H1 (cell line): ENCODE measurements at regions not wholly inside any gene's neighbourhood (a gene's known extent, or its start where the extent isn't known, plus 50 kb on each side); places are given as distances from the start of the nearest gene placed in this dataset.

Experiments used
- ATF2 ChIP-seq: IDR thresholded peaks from 2 replicates; pipeline ENCODE4 v1.6.1; 2012; ENCODE audit warnings: low read length, inconsistent platforms
- BCL11A ChIP-seq, 2 experiments: IDR thresholded peaks; one replicate each; pipeline ENCODE4 v1.6.1; 2011; ENCODE audit warnings: low read depth in 2 of 2, low read length in 2 of 2, mild to moderate bottlenecking in 2 of 2
- CHD7 ChIP-seq: fragments of 300-600 bp; sonication (generic); IDR thresholded peaks from 2 replicates; pipeline ENCODE4 v1.7.1; 2012; ENCODE audit warnings: low read length, moderate library complexity, mild to moderate bottlenecking, inconsistent platforms; ENCODE audit not compliant: insufficient replicate concordance
- FOSL1 ChIP-seq: IDR thresholded peaks from 2 replicates; pipeline ENCODE4 v1.6.1; 2011; ENCODE audit warnings: mild to moderate bottlenecking, low read depth, low read length, moderate library complexity; ENCODE audit not compliant: insufficient read depth
- GABPA ChIP-seq: IDR thresholded peaks from 2 replicates; pipeline ENCODE4 v1.6.1; 2011; ENCODE audit warnings: mild to moderate bottlenecking, low read length, moderate library complexity, borderline replicate concordance; ENCODE audit not compliant: insufficient read depth
- JUN ChIP-seq: IDR thresholded peaks from 2 replicates; pipeline ENCODE4 v1.6.1; 2011; ENCODE audit warnings: low read depth, mild to moderate bottlenecking, improper control_type of control experiment, low read length
- PHF8 ChIP-seq: fragments of 200-600 bp; sonication (generic); conservative IDR thresholded peaks from 2 replicates; pipeline ENCODE4 v1.7.1; 2012; ENCODE audit warnings: low read depth, mild to moderate bottlenecking, inconsistent platforms, low read length, moderate library complexity
- POLR2AphosphoS5 ChIP-seq: IDR thresholded peaks from 2 replicates; pipeline ENCODE4 v1.6.1; 2011; ENCODE audit warnings: low read depth, low read length
- RFX5 ChIP-seq: IDR thresholded peaks from 2 replicates; pipeline ENCODE4 v1.6.1; 2011; ENCODE audit warnings: low read depth, low read length, improper control_type of control experiment, borderline replicate concordance
- ZNF274 ChIP-seq: IDR thresholded peaks from 2 replicates; pipeline ENCODE4 v1.7.0; 2012; ENCODE audit warnings: low read length, borderline replicate concordance; ENCODE audit errors: extremely low read depth

- TF ChIP-seq CHD7 (no peak), PHF8 (no peak), GABPA (no peak), JUN (no peak), ATF2 (no peak), RFX5 (no peak), BCL11A (IDR thresholded peaks at IDR 0.05; ENCODE audit: low read depth in 2 of 2, low read length in 2 of 2) (no peak), ZNF274 (no peak), POLR2AphosphoS5 (no peak), FOSL1 (no peak)
Measured at GRCh38 chrX:68923147-68923546, 94.3 kb downstream of the EFNB1 start (continued).
